ENCODE measurements at regions not wholly inside any gene's neighbourhood (a gene's known extent, or its start where the extent isn't known, plus 50 kb on each side); places are given as distances from the start of the nearest gene placed in this dataset.

- no peak for DNase-seq
- POLR2A ChIA-PET, result no interaction called here
- no peak for ATAC-seq
These were observed 158.9 kb downstream of the TANC2 start for GRCh38 chr17:63124958-63125357.

GRCh38 chr17:63125987-63126386 is 160.0 kb downstream of the TANC2 start:
- DNase-seq (no peak), ATAC-seq (no peak)
- H3K4me1 Mint-ChIP-seq (ENCODE audit: low read depth), result no peaks in the 10 kb centered on the region
- H3K9me3 Mint-ChIP-seq, result no peaks in the 10 kb centered on the region
- H3K4me3 Mint-ChIP-seq, result no peak overlapping the region
- ChIA-PET POLR2A (no interaction called here), CTCF (interaction anchor here (1.6 kb wide), 1 partner anchor 17 kb away, joined by 4 read pairs; no protein-coding TSS in a partner anchor)
- H3K36me3 Mint-ChIP-seq (ENCODE audit: low read depth), result no peaks in the 10 kb centered on the region
- TF ChIP-seq CTCF (IDR thresholded peaks at IDR 0.05), result no peak
- H3K27me3 Mint-ChIP-seq, result no peaks in the 10 kb centered on the region
- intact Hi-C loops (cut with micrococcal nuclease), result no loop called here
- H3K27ac Mint-ChIP-seq, result no peak overlapping the region

More at GRCh38 chr17:63124958-63125357, 158.9 kb downstream of the TANC2 start:
- no peak for TF ChIP-seq CTCF (IDR thresholded peaks at IDR 0.05)
- H3K27me3 Mint-ChIP-seq, result no peaks in the 10 kb centered on the region
- no peak overlapping the region for H3K4me3 Mint-ChIP-seq
- H3K27ac Mint-ChIP-seq, result no peak overlapping the region
- CTCF ChIA-PET, result interaction anchor here (0.8 kb wide), 1 partner anchor 282 kb away, joined by 3 read pairs; no protein-coding TSS in a partner anchor
- H3K4me1 Mint-ChIP-seq (ENCODE audit: low read depth), result no peaks in the 10 kb centered on the region
- H3K36me3 Mint-ChIP-seq (ENCODE audit: low read depth), result no peaks in the 10 kb centered on the region
- intact Hi-C loops (cut with micrococcal nuclease), result no loop called here
- no peaks in the 10 kb centered on the region for H3K9me3 Mint-ChIP-seq

- ATAC-seq, result no peak
- intact Hi-C loops (cut with micrococcal nuclease), result no loop called here
- Mint-ChIP-seq H3K27me3 (no peaks in the 10 kb centered on the region), H3K9me3 (no peaks in the 10 kb centered on the region), H3K27ac (no peak overlapping the region), H3K36me3 (ENCODE audit: low read depth) (no peaks in the 10 kb centered on the region), H3K4me3 (no peak overlapping the region), H3K4me1 (ENCODE audit: low read depth) (no peaks in the 10 kb centered on the region)
- CTCF ChIA-PET, result interaction anchor here (1.6 kb wide), 1 partner anchor 16 kb away, joined by 4 read pairs; no protein-coding TSS in a partner anchor
- POLR2A ChIA-PET, result no interaction called here
- DNase-seq, result no peak
- no peak for TF ChIP-seq CTCF (IDR thresholded peaks at IDR 0.05)
These were observed 160.6 kb downstream of the TANC2 start for GRCh38 chr17:63126607-63127006.

GRCh38 chr17:63132459-63132911 is 166.4 kb downstream of the TANC2 start:
- POLR2A ChIA-PET, result interaction anchor here (1.2 kb wide), 1 partner anchor 19 kb away, joined by 3 read pairs; no protein-coding TSS in a partner anchor
- no peak overlapping the region for H3K27ac Mint-ChIP-seq
- intact Hi-C loops (cut with micrococcal nuclease), result no loop called here

GRCh38 chr17:63133491-63133890 is 167.5 kb downstream of the TANC2 start:
- H3K27ac Mint-ChIP-seq, result no peak overlapping the region
- CTCF ChIA-PET, result no interaction called here
- H3K9me3 Mint-ChIP-seq, result no peaks in the 10 kb centered on the region
- H3K4me3 Mint-ChIP-seq, result no peak overlapping the region
- H3K4me1 Mint-ChIP-seq (ENCODE audit: low read depth), result no peaks in the 10 kb centered on the region
- POLR2A ChIA-PET, result no interaction called here
- no peaks in the 10 kb centered on the region for H3K36me3 Mint-ChIP-seq (ENCODE audit: low read depth)
- DNase-seq (no peak), ATAC-seq (no peak)
- no peaks in the 10 kb centered on the region for H3K27me3 Mint-ChIP-seq
- no peak for TF ChIP-seq CTCF (IDR thresholded peaks at IDR 0.05)
- intact Hi-C loops (cut with micrococcal nuclease), result no loop called here

More at GRCh38 chr17:63132459-63132911, 166.4 kb downstream of the TANC2 start:
- Mint-ChIP-seq H3K9me3 (no peaks in the 10 kb centered on the region), H3K4me1 (ENCODE audit: low read depth) (no peaks in the 10 kb centered on the region), H3K4me3 (no peak overlapping the region), H3K36me3 (ENCODE audit: low read depth) (no peaks in the 10 kb centered on the region), H3K27me3 (no peaks in the 10 kb centered on the region)
- ATAC-seq (no peak), DNase-seq (no peak)
- no peak for TF ChIP-seq CTCF (IDR thresholded peaks at IDR 0.05)
- CTCF ChIA-PET, result no interaction called here

Measured in activated CD8-positive, alpha-beta T cell treated with anti-CD3 and anti-CD28 coated beads for 36 hours (primary cell).